Breast epithelium (tissue), 3 donors: ENCODE measurements at regions not wholly inside any gene's neighbourhood (a gene's known extent, or its start where the extent isn't known, plus 50 kb on each side); places are given as distances from the start of the nearest gene placed in this dataset.

Experiments
- CTCF ChIP-seq, 3 donors: fragments of 450-650 bp; IDR thresholded peaks; one replicate each; pipeline ENCODE4 v1.5.1; 2016 to 2017; ENCODE audit warnings: antibody characterized with exemption in 3 of 3, mild to moderate bottlenecking in 3 of 3, moderate library complexity in 3 of 3
- POLR2A ChIP-seq: fragments of 450-650 bp; IDR thresholded peaks from one replicate; pipeline ENCODE4 v1.6.1; 2016; ENCODE audit warnings: antibody characterized with exemption, mild to moderate bottlenecking, moderate library complexity
- POLR2AphosphoS5 ChIP-seq, 3 donors: sonication (generic); formaldehyde crosslinking; IDR thresholded peaks; one replicate each; pipeline ENCODE4 v1.6.1; 2017; ENCODE audit warnings: antibody characterized with exemption in 3 of 3

DNA sequence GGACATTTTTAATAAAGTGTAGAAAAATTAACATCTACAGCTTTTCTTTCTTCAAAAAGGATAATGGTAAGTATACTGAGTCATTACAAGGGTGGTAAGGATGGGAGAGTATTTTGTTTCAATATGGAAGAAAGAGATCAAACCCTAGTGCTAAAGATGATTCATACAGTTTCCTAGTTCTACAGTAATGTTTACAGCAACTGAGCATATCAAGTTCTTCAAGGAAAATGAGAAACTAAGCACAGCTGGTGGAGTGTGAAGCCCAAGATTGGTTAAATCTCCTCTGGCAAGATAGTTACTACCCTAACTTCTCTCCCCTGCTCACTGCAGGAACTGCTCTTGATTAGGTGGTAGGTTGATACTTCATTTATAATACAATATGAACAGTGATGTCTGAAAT, 467.5 kb downstream of the XIRP2 start:
- TF ChIP-seq CTCF (IDR thresholded peaks at IDR 0.05) (no peak), POLR2AphosphoS5 (IDR thresholded peaks at IDR 0.05) (no peak), POLR2A (no peak)
